Panc1 (cell line): ENCODE measurements at regions not wholly inside any gene's neighbourhood (a gene's known extent, or its start where the extent isn't known, plus 50 kb on each side); places are given as distances from the start of the nearest gene placed in this dataset.

ENCODE experiments used
- ATAC-seq: fragments of 200-7000 bp; cut with Tn5 transposase; 2 replicates; pipeline ENCODE4 v1.9.1; 2020; ENCODE audit warnings: mild to moderate bottlenecking, moderate library complexity
- BruUV-seq: library from RNA; stranded (reverse); fragments of 400-500 nt; replicated peaks from 2 replicates; lab custom pipeline; 2021; lab: Mats Ljungman, UMichigan
- CTCF ChIA-PET: fragments of 300-600 bp; sonication (Branson Sonifier 250); formaldehyde crosslinking; loops from one replicate; lab custom pipeline; 2022; ENCODE audit warnings: antibody characterized with exemption; lab: Charles Lee
- POLR2A ChIA-PET: fragments of 300-600 bp; sonication (Branson Sonifier 250); formaldehyde crosslinking; loops from one replicate; lab custom pipeline; 2022; ENCODE audit warnings: antibody characterized with exemption; lab: Charles Lee
- DNase-seq: peaks from one replicate; pipeline ENCODE4 v3.0.0-alpha.2; 2010; ENCODE audit warnings: low read depth, low spot score
- H3K27ac ChIP-seq: 2 replicates; pipeline ENCODE4 v1.5.1; 2011; ENCODE audit warnings: mild to moderate bottlenecking, low read length, inconsistent platforms
- H3K27me3 ChIP-seq: fragments of 200-500 bp; sonication (Bioruptor generic); 2 replicates; pipeline ENCODE4 v1.6.0; 2014; ENCODE audit warnings: low read length, inconsistent platforms; ENCODE audit not compliant: control insufficient read depth, insufficient read depth
- H3K36me3 ChIP-seq: fragments of 200-500 bp; sonication (Bioruptor generic); 2 replicates; pipeline ENCODE4 v1.5.1; 2014; ENCODE audit warnings: inconsistent platforms, mild to moderate bottlenecking, low read length, moderate library complexity; ENCODE audit not compliant: control insufficient read depth, insufficient read depth
- H3K4me1 ChIP-seq: 2 replicates; pipeline ENCODE4 v1.5.1; 2011; ENCODE audit warnings: inconsistent platforms, mild to moderate bottlenecking, low read length, moderate library complexity; ENCODE audit not compliant: control insufficient read depth, insufficient read depth
- H3K4me3 ChIP-seq, 2 experiments: 2 replicates each; pipeline ENCODE4 v1.5.1; 2011 to 2012; ENCODE audit warnings: low read depth in 2 of 2, low read length in 2 of 2, mild to moderate bottlenecking in 2 of 2, inconsistent platforms in 1 of 2, moderate library complexity in 1 of 2
- H3K9me3 ChIP-seq: fragments of 200-500 bp; sonication (Bioruptor generic); 2 replicates; pipeline ENCODE4 v1.5.1; 2014; ENCODE audit warnings: low read depth, mild to moderate bottlenecking, inconsistent platforms, low read length, moderate library complexity; ENCODE audit not compliant: control insufficient read depth, insufficient read depth
- POLR2AphosphoS5 ChIP-seq: IDR thresholded peaks from 2 replicates; pipeline ENCODE4 v1.6.1; 2012; ENCODE audit warnings: mild to moderate bottlenecking, low read depth, low read length, moderate library complexity
- REST ChIP-seq, 2 experiments: IDR thresholded peaks; 2 replicates each; pipeline ENCODE4 v1.6.1; 2011 to 2012; ENCODE audit warnings: low read depth in 2 of 2, control low read depth in 1 of 2, low read length in 1 of 2, mild to moderate bottlenecking in 1 of 2, moderate library complexity in 1 of 2; ENCODE audit not compliant: insufficient read depth in 1 of 2
- SIN3A ChIP-seq: IDR thresholded peaks from 2 replicates; pipeline ENCODE4 v1.6.1; 2012; ENCODE audit warnings: low read depth, mild to moderate bottlenecking, low read length, moderate library complexity, borderline replicate concordance; ENCODE audit not compliant: insufficient read depth
- TCF7L2 ChIP-seq: IDR thresholded peaks from 2 replicates; pipeline ENCODE4 v1.6.1; 2011; ENCODE audit warnings: mild to moderate bottlenecking, low read depth, low read length, inconsistent platforms
- in situ Hi-C: cut with HindIII; loops from 2 replicates; pipeline ENCODE4 v1.10.0; 2016; ENCODE audit warnings: low sequenced_read_pairs, low pct_unique_long_range_greater_than_20kb
- intact Hi-C: fragments of 100-400 bp; cut with micrococcal nuclease; formaldehyde crosslinking; loops from one replicate; pipeline ENCODE4 v1.10.0; 2022; ENCODE audit not compliant: unreplicated experiment
- TF ChIP-seq, protein P1 (sequence below): fragments of 450-650 bp; IDR thresholded peaks from 2 replicates; pipeline ENCODE4 v1.5.1; 2017; ENCODE audit warnings: mild to moderate bottlenecking

- no TSS peak for BruUV-seq
- intact Hi-C loops: no loop called here
- H3K9me3 ChIP-seq: no peaks in the 10 kb centered on the region
- H3K4me1 ChIP-seq: no peaks in the 10 kb centered on the region
- ATAC-seq (no peak), DNase-seq (no peak)
- H3K4me3 ChIP-seq: no peak overlapping the region
- POLR2A ChIA-PET: no interaction called here
- no peaks in the 10 kb centered on the region for H3K36me3 ChIP-seq
- no peak for TF ChIP-seq POLR2AphosphoS5
- no peak for TF ChIP-seq SIN3A
- TF ChIP-seq TCF7L2: no peak
- TF ChIP-seq, protein P1, sequence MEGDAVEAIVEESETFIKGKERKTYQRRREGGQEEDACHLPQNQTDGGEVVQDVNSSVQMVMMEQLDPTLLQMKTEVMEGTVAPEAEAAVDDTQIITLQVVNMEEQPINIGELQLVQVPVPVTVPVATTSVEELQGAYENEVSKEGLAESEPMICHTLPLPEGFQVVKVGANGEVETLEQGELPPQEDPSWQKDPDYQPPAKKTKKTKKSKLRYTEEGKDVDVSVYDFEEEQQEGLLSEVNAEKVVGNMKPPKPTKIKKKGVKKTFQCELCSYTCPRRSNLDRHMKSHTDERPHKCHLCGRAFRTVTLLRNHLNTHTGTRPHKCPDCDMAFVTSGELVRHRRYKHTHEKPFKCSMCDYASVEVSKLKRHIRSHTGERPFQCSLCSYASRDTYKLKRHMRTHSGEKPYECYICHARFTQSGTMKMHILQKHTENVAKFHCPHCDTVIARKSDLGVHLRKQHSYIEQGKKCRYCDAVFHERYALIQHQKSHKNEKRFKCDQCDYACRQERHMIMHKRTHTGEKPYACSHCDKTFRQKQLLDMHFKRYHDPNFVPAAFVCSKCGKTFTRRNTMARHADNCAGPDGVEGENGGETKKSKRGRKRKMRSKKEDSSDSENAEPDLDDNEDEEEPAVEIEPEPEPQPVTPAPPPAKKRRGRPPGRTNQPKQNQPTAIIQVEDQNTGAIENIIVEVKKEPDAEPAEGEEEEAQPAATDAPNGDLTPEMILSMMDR: no peak
- TF ChIP-seq REST (IDR thresholded peaks at IDR 0.05; ENCODE audit: insufficient read depth in 1 of 2, low read depth in 2 of 2, low read length in 1 of 2): no peak
- in situ Hi-C loops: no loop called here
- CTCF ChIA-PET: no interaction called here
- no peaks in the 10 kb centered on the region for H3K27me3 ChIP-seq
- H3K27ac ChIP-seq: no peak overlapping the region
Observed at GRCh38 chr1:218201601-218202000, 83.5 kb upstream of the RRP15 start.

DNA sequence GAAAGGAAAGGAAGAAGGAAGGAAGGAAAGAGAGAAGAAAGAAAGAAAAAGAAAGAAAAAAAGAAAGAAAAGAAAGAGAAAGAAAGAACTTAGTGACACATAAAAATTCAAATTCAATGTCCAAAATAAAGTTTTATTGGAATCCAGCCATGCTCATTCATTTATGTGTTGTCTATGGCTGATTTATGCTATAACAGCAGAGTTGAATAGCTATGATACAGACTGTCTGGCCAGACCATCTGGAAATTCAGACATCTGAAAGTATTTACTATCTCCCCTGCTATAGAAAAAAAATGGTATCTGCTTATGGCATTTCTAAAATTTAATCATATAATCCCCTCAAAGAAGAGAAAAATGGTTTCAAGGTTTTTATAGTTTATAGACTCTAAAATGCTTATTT lies 79.4 kb upstream of the RRP15 start:
- intact Hi-C loops: no loop called here
- DNase-seq (no peak), ATAC-seq (no peak)
- H3K27me3 ChIP-seq: no peaks in the 10 kb centered on the region
- BruUV-seq: no TSS peak
- H3K9me3 ChIP-seq: no peaks in the 10 kb centered on the region
- no peaks in the 10 kb centered on the region; the same call in 1 of the 2 replicates for H3K4me1 ChIP-seq
- no peak overlapping the region for H3K27ac ChIP-seq
- TF ChIP-seq REST (IDR thresholded peaks at IDR 0.05; ENCODE audit: insufficient read depth in 1 of 2, low read depth in 2 of 2, low read length in 1 of 2) (no peak), TCF7L2 (no peak), POLR2AphosphoS5 (no peak)
- TF ChIP-seq, protein P1: no peak
- POLR2A ChIA-PET: interaction anchor here (0.5 kb wide), 1 partner anchor 1178 kb away, joined by 4 read pairs; no protein-coding TSS in a partner anchor
- in situ Hi-C loops: no loop called here
- H3K36me3 ChIP-seq: no peaks in the 10 kb centered on the region
- CTCF ChIA-PET: no interaction called here
- H3K4me3 ChIP-seq: no peak overlapping the region
